GM10266 (cell line): ENCODE measurements at regions not wholly inside any gene's neighbourhood (a gene's known extent, or its start where the extent isn't known, plus 50 kb on each side); places are given as distances from the start of the nearest gene placed in this dataset.

Source experiments
- DNase-seq: peaks from one replicate; pipeline ENCODE4 v3.0.0; 2012; ENCODE audit errors: extremely low spot score
- TF ChIP-seq, protein P1 (sequence below): IDR thresholded peaks from 2 replicates; pipeline ENCODE4 v1.5.1; 2012; ENCODE audit warnings: mild to moderate bottlenecking, low read depth; ENCODE audit not compliant: control insufficient read depth, insufficient read depth; ENCODE audit errors: missing control alignments

DNA sequence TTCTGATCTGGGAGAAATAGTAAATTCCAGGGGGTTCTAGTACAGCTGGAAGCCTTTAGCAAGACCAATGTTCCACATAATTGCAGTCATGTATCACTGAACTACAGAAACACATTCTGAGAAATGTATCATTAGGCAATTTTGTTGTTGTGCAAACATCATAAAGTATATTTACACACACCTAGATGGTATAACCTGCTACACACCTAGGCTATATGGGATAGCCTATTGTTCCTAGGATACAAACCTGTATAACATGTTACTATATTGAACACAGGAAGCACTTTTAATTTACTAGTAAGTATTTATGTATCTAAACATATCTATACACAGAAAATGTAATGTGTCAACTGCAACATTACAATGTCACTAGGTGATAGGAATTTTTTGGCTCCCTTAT lies 525.9 kb upstream of the NRSN1 start:
- TF ChIP-seq, protein P1, sequence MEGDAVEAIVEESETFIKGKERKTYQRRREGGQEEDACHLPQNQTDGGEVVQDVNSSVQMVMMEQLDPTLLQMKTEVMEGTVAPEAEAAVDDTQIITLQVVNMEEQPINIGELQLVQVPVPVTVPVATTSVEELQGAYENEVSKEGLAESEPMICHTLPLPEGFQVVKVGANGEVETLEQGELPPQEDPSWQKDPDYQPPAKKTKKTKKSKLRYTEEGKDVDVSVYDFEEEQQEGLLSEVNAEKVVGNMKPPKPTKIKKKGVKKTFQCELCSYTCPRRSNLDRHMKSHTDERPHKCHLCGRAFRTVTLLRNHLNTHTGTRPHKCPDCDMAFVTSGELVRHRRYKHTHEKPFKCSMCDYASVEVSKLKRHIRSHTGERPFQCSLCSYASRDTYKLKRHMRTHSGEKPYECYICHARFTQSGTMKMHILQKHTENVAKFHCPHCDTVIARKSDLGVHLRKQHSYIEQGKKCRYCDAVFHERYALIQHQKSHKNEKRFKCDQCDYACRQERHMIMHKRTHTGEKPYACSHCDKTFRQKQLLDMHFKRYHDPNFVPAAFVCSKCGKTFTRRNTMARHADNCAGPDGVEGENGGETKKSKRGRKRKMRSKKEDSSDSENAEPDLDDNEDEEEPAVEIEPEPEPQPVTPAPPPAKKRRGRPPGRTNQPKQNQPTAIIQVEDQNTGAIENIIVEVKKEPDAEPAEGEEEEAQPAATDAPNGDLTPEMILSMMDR: no peak
- no peak for DNase-seq

- TF ChIP-seq, protein P1: no peak
- DNase-seq: no peak
Observed at GRCh38 chr6:23601811-23602345, 524.1 kb upstream of the NRSN1 start.

DNA sequence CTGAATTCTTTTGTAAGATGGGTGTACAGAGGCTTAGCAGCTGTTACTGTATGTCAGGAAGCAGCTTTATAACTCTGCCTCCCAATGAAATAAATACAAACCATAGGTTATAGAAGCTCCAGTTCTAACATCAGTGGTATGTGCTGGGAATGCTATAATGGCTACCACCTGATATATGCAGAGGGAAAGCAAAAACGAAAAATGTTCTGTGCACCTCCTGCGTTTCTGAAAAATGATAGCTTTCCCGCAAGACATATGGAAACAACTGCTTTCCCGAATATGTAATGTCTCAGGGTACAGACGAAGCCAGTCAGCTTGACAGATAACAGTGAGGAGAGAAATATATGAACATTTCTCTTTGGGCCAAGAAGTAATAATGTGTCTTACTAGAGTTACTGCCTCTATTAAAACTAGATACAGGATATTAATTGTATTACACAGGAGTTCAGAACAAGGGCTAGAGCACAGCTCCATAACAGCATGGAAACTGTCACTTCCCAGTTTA lies 517.0 kb upstream of the NRSN1 start:
- no peak for DNase-seq
- TF ChIP-seq, protein P1: no peak

GRCh38 chr6:23611776-23612381 lies 514.1 kb upstream of the NRSN1 start:
- DNase-seq: no peak
- TF ChIP-seq, protein P1: no peak

DNA sequence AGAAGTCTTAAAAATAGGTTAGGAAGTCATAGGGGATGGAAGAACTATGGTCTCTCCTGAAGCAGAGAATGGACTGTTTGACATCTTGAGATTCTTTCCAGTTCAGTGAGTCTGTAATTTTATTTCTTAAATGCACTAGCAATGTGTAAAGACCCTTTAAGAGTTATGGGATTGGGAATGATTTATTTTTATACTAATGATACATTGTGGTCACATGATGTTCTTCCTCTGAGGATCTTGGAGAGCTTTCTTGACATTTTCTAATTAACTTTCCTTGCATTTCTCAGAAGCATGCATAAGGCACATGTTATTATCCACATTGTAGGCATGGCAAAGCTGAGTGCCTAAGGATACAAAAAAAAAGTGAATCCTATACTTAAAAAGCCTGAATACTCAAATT lies 507.6 kb upstream of the NRSN1 start:
- no peak for DNase-seq
- TF ChIP-seq, protein P1: no peak

DNA sequence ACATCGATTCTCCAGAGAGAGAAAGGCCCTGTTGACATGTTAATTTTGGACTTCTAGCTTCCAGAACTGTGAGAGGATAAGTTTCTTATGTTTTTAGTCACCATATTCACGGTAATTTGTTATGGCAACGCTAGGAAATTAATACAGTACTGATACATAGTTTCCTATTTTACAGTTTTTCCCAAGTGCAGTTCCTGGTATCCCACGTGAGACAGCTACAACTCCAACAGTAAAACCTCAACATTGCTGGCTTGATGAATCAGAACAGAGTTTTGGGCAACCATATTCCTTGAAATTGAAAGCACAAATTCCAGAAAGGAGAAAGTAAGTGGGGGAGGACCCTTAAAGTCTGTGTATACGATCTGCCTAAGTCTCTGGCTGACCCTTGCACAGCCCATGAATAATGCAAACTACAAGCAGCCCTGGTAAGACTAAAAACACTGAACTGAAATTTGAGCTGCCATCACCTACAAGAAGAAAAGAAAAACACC lies 505.1 kb upstream of the NRSN1 start:
- DNase-seq: no peak
- TF ChIP-seq, protein P1: no peak

DNA sequence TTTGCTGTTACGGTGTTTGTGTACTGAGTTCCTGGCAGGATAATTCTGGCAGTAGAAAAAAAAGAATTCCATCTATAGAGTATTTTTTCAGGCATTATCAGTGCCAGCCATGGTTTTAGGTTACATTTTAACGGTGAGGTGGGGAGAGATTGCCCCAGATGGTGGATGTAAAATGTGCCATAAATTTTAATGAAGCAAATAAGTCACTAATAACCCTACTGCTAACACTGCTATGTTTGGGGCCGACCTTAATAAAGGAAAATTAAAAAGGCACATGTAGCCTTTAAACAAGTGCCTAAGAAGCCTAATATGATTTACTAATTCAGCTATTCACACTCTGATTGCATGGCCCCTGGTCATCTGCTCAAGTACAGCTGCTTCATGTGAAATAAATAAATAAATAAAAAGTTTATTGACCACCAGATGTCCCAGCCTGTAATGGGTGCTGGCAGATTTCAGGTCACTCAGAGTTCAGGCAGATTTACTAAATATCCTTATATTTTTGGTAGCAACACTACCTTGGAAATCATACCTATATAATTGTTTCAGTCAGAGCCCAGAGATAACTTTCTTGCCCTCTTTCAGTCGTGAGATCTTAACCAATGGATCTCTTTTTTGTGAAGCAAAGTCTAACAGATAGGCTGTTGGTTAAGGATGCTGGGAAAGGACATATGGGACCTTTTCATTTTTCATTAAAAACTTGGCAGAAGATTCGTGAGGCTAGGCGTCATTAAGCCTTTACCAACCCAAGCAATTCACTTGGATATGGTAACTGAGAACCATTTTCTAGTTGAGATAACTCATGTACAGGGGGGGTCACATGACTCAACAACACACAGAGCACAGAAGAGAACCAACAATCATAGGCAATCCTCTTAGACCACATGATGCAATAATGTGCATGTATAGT lies 495.0 kb upstream of the NRSN1 start:
- TF ChIP-seq, protein P1: no peak

More for the DNA sequence above, 495.0 kb upstream of the NRSN1 start:
- DNase-seq: no peak
